GM18502 (cell line): ENCODE measurements at regions not wholly inside any gene's neighbourhood (a gene's known extent, or its start where the extent isn't known, plus 50 kb on each side); places are given as distances from the start of the nearest gene placed in this dataset.
"Not testable (repeated sequence)": the region's sequence is repeated elsewhere in the genome, so short reads cannot be mapped to it uniquely, and the experiment has no call there.

Experiments used
- ATAC-seq: cut with Tn5 transposase; IDR thresholded peaks from one replicate; pipeline ENCODE4 v1.9.1; 2021; ENCODE audit warnings: mild to moderate bottlenecking; ENCODE audit not compliant: unreplicated experiment, poor library complexity

DNA sequence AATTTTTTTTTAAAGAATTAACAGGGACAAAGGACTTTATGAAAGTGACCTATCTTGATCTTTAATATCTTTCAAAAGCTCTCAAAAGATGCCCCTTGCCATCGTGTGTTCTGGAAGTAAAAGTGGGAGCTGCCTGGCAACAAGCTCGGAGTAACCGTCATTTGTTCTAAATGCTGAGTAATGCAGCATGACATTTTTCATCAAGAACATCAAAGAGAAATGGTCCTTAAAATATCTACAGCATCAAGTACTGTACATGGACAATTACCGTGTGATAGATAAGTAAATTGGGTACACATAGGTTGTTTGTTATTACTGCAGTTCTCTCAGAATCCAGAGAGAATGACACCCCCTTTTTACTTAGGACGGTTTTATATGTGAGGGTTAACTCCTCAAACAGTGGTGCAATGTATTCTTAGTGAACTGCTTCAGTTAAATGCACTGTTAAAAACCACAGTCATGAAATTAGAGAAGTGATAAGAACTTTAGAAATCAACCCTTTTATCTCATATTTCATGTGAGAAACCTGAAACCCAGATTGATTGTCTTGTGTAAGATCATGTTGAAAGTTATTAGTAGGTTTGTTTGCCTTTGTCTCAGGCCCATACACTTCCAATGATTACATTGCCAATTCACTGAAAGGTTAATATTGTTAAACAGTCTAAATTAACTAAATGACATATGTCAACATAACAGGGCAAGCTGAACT, 90.6 kb upstream of the HNMT start:
- ATAC-seq, result no peak

DNA sequence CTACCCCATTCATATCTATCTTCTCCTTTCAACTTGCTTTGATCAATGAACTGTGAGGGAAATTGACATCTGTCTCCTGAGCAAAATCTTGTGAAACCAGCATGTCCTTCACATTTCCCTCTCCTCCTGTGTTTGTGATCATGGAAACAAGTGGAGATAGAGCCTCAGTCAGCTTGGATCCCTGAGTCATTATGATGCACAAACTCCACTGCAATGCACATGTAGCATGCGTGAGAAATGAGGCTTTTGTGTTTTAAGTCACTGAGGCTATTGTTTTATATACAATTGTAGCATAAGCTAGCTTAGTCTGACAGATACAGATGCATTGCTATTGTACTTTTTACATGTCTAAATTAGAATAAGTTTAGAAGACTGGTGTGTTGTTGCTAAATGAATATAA, 85.2 kb upstream of the HNMT start:
- ATAC-seq, result no peak

DNA sequence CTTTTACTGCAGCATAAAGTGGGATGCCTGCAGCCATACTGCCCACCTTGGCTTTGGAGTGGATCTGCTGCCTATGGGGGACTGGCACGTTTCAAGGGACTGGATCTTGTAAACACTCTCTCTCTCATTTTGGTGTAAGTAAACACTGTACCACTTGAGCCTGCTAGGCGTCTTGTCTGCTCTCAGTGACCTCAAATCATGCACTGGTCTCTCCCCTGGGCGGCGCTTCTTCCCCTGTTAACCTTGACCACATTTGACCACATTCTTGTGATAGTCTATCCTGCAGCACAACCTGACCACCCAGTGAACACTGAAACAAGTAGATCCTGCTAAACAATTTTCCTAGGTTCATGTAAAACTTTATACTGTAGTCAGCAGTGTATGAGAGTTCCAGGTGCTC, 82.6 kb upstream of the HNMT start:
- no peak for ATAC-seq

DNA sequence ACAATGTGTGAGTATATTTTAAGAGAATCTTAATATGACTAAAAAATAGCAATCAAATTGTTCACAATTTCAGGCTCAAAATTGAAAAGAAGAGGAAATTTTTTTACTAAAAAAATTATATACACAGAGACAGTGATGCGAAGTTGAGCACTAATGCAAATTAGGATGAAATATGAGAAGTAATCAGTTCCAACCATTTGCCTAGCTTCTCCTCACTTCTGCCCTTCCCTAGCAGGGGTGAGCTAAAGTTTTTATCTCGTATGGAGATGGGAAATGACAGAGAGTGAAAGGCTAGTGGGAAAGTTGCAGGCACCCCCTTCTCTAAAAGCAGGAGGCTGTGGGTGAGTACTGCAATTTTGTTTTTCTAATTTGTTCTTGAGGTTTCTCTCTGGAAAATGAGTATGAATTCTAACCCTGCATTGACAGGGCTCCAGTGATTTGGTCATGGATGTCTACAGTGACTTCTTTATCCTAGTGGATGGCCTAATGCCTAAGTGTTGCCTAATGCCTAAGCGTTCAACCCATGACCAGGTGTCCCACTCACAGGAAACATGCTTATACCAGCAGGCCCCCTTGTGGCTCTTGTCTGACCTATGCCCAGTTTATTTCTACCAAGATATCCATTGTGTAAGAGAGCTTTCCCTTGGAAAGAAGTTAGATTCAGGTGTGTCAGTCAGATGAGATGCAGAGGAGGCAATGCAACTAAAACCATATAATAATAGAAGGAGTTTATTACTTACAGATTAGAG, 78.0 kb upstream of the HNMT start:
- no peak for ATAC-seq

DNA sequence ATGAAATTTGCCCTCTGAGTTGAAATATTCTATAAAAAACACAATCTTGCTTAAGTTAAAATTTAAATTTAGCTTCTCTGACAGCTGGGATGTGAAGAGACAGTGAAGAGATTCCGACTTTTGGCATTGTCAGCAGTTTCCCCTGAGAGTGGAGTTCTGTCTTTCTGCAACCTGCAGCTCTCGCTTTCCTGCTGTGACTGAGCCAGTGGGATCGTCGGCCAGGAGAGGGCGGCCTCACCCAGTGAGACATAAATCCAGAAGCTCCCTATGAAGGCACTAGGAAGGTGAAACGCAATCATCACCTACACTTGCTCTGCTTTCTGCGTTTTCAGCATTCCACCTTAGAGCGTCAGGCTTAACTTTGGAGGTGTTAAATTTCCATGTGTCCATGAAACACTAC, 75.4 kb upstream of the HNMT start:
- ATAC-seq, result no peak

DNA sequence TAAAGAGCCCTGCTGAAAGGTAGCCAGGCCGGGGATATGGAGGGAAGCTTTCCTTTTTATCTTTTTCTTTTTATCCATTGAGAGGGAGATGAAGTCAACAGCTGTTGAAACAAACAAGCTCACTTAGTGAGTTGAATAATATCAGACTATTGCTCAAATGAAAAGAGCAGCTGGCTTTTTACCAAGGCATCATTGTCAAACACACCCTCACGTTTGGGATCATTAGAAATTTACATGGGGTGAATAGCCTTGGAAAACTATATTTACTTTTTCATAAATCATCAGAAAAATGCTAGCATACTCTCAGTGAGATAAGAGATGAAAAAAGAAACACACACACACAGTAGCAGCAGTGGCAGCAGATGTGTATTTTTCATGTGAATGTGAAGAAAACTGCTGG, 71.5 kb upstream of the HNMT start:
- ATAC-seq, result no peak

DNA sequence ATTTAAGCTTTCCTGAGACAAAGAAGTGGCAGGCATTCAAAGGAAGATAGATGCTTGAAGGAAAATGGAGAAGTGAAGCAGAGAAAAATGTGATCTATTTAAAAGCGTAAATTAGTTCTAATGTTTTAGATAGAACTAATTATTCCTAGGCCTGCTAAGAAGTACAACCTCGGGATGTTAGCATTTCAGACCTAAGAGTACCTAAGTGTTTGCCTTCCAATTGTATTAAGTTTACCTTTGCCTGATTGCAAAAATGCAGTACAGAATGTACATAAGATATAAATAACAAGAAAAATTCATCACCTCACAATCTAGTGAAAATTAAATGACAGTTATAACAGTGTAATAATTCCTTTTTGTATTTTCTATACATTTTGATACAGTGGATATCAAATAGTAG, 71.1 kb upstream of the HNMT start:
- ATAC-seq, result no peak

DNA sequence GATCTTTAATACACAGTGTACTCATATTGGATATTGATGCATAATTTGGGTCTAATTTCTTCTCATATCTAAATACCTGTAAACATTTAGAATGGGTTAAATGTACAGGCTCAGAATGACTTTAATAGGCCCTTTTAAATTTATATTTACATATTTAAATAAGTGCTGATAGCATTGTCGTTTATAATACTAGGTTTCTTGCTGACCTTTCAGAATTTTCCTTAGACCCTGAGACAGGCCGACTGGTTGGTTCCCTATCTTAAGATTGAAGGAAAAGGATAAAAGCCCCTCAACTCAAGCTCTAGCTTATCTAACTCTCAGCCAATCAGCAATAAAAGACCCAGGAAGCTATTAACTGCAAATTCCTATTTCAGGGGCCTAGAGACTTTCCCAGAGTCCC, 67.8 kb upstream of the HNMT start:
- ATAC-seq, result no peak

DNA sequence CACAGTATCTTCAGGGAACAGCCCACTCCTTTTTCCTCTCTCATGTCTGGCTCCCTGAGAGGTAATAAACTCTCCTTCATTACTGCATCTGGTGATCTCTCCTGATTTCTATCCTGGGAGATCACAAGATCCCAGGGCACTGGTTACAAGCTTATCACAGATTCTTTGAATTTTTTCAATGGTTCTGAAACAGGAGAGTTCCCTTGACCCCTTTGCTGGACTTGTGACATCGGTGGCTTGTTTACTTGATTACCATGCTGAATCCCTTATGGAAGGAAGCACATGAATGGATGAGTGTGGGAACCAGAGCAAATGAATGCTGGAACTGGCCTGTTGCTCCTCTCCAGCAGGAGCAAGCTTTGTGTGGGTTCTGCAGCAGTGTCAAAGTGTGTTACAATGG, 67.2 kb upstream of the HNMT start:
- ATAC-seq, result no peak

DNA sequence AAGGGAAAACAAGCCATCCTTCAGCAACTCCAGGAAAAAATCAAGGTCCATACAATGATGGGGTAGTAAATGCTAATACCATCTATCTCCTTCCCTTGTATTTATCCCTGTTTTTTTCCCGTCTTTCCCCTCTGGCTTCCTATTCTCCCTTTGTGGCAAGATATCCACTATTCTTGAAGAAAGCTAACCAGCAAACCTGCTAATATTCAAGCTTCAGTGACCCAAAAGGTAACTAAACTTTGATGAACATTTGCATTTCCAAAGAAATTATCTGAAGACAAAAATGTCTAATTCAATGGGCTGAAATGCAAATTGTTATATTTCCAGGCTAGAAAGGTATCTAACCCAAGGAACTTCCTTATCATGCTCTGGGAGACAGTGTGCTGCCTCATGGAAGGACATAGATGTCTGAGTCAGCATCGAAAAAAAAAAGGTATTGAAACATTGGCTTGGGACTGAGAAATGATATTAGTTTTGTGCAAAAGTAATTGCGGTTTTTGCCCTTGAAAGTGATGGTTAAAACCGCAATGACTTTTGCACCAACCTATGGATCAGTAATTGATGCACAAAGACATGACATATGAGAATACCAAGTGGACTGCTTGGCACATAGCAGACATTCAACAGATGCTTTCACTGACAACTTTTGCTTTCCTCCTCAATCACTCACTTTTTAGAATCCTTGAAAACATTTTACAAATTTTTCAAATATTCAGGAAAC, 63.7 kb upstream of the HNMT start:
- ATAC-seq, result no peak

DNA sequence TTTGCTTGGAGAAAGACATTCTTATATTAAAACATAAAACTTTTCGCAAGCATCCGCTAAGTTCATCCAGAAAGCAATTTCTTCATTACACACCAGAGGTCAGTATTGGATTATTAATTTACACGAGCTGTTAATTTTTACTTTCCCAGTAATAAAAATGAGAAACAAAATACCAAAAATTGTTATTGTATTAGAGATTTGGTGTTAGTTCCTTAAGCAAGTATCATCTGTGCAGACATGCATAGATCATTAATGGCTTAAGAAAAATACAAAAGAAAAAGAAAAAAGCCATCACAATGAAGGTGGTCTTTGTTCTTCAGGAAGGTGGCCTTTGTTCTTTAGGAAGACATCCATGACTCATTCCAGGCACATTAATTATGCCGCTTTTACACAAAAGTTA, 53.6 kb upstream of the HNMT start:
- no peak for ATAC-seq

DNA sequence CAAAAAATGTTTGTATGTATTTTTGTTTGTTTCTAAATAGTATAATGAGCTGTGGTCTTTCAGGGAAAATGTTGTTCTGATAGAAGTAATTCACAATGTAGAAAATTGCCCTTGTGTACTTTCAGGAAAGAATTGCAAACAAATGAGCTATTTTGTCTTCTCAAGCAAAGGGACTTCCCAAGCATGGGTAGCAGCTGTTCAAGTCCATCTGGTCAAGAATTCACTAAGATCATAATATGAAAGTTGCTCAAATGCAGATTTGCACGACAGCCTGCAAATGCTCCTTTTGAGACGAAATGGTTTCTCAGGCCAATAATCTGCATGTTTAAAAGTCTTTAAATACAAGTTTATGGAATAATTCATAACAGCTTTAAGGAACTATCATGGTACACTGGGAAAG, 51.9 kb upstream of the HNMT start:
- no peak for ATAC-seq

DNA sequence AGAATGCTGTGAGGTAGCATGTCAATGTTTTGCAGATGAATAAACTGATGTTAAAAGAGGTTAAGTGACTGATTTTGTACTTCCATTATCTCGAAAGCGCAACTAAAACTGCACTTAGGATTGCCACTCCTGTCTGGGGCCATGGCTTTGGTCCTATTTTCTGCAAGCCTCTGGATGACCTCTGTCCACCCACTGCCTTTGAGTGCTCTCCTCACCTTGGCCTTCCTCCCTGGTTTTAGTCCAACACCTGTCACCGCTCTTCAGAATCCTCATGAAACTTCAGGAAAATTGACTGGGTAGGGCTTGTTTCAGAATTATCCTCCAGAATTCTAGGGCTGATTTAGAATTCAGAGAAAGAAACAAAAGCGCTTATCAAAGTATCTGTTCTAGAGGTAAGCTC, 51.1 kb upstream of the HNMT start:
- no peak for ATAC-seq

DNA sequence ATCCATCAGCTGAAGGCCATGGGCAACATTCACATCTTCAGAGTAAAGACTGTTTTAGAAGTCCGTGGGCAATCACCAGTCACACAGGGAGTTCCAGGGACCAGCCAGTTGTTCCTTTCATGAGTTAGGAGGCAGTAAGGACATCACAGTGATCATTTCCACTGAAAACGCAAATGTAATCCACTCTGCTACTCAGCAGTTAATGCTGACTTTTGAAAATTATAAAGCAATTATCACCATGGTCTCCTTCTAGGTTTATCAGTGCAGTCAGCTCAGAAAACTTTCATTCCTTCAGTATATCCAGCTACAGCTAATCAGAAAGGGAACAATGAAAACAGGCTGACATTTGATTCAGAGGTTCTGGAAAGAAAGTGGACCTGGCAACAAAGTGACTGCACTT, 50.6 kb upstream of the HNMT start:
- not testable (repeated sequence) for ATAC-seq
